HepG2 (cell line): ENCODE measurements at regions not wholly inside any gene's neighbourhood (a gene's known extent, or its start where the extent isn't known, plus 50 kb on each side); places are given as distances from the start of the nearest gene placed in this dataset.

ENCODE experiments used
- ATF6 ChIP-seq: sonication (generic); formaldehyde crosslinking; conservative IDR thresholded peaks from 2 replicates; pipeline ENCODE4 v1.4.0; 2020; ENCODE audit warnings: missing genetic modification reagents
- CTCF ChIP-seq: sonication (generic); formaldehyde crosslinking; IDR thresholded peaks from 2 replicates; pipeline ENCODE4 v1.5.0; 2020; ENCODE audit warnings: mild to moderate bottlenecking, missing genetic modification reagents, moderate library complexity
- E2F2 ChIP-seq: sonication (generic); formaldehyde crosslinking; IDR thresholded peaks from 2 replicates; pipeline ENCODE4 v1.4.0; 2020; ENCODE audit warnings: missing genetic modification reagents, borderline replicate concordance
- KAT7 ChIP-seq: IDR thresholded peaks from 2 replicates; pipeline ENCODE4 v1.6.1; 2018; ENCODE audit warnings: borderline replicate concordance, missing compliant biosample characterization
- KDM1A ChIP-seq: IDR thresholded peaks from 2 replicates; pipeline ENCODE4 v1.6.1; 2016; ENCODE audit warnings: missing compliant biosample characterization
- NR2F6 ChIP-seq, 2 experiments: IDR thresholded peaks; 2 replicates each; pipeline ENCODE4 v1.6.1; 2016; ENCODE audit warnings: antibody characterized with exemption in 1 of 2, mild to moderate bottlenecking in 1 of 2
- TFDP2 ChIP-seq: sonication (generic); formaldehyde crosslinking; IDR thresholded peaks from 2 replicates; pipeline ENCODE4 v1.4.0; 2020; ENCODE audit warnings: missing genetic modification reagents
- ZNF607 ChIP-seq: sonication (generic); formaldehyde crosslinking; IDR thresholded peaks from 2 replicates; pipeline ENCODE4 v1.5.1; 2020; ENCODE audit warnings: missing genetic modification reagents, mild to moderate bottlenecking, borderline replicate concordance

GRCh38 chr4:170522427-170522970 lies 432.7 kb upstream of the AADAT start:
- TF ChIP-seq E2F2 (CRISPR knock-in tag) (no peak), TFDP2 (CRISPR knock-in tag) (no peak), ATF6 (CRISPR knock-in tag) (no peak), CTCF (CRISPR knock-in tag) (no peak), NR2F6 (IDR thresholded peaks at IDR 0.05) (no peak), NR2F6 (CRISPR knock-in tag; IDR thresholded peaks at IDR 0.05) (no peak), KDM1A (no peak), ZNF607 (no peak), KAT7 (CRISPR knock-in tag) (no peak)
